SK-N-MC (cell line): ENCODE measurements at regions not wholly inside any gene's neighbourhood (a gene's known extent, or its start where the extent isn't known, plus 50 kb on each side); places are given as distances from the start of the nearest gene placed in this dataset.

Experiments
- EZH2 ChIP-seq: fragments of 200-600 bp; sonication (generic); IDR thresholded peaks from one replicate; pipeline ENCODE4 v1.6.1; 2017; ENCODE audit warnings: antibody characterized with exemption
- POLR2AphosphoS5 ChIP-seq: IDR thresholded peaks from 2 replicates; pipeline ENCODE4 v1.6.1; 2012; ENCODE audit warnings: mild to moderate bottlenecking, low read depth, low read length, borderline replicate concordance

- TF ChIP-seq POLR2AphosphoS5 (no peak), EZH2 (no peak)
Measured at GRCh38 chr18:64240316-64240715, 91.4 kb upstream of the LINC00305 start.
